ENCODE measurements at regions not wholly inside any gene's neighbourhood (a gene's known extent, or its start where the extent isn't known, plus 50 kb on each side); places are given as distances from the start of the nearest gene placed in this dataset.
"Not testable (repeated sequence)": the region's sequence is repeated elsewhere in the genome, so short reads cannot be mapped to it uniquely, and the experiment has no call there.

DNA sequence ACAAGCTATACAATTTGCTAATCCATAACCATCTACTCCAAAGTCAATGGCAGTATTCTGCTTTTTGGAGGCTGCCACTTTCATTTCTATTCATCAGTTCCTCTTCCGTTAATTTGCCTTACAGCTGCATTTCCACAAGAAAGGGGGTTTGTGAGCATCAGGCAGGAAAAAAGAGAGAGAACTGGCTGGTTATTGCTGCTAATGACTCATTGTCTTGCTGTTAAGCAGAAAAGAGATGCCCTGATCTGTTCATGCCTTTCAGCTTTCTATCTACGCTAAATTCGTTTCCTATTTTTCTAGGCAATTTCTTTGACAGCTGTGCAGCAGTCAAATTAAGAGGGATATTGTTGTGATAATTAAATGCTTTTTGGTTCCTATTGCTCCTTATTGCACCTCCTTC, 65.9 kb upstream of the GNAQ start:
- no peaks in the 10 kb centered on the region for H3K4me1 ChIP-seq (ENCODE audit: low read length)
- H3F3A ChIP-seq (ENCODE audit: insufficient read depth, low read length), result no peaks in the 10 kb centered on the region
- no peak overlapping the region for H3K27ac ChIP-seq (ENCODE audit: low read length)
- H3K79me2 ChIP-seq (ENCODE audit: low read length), result no peaks in the 10 kb centered on the region
- TF ChIP-seq, protein P1, sequence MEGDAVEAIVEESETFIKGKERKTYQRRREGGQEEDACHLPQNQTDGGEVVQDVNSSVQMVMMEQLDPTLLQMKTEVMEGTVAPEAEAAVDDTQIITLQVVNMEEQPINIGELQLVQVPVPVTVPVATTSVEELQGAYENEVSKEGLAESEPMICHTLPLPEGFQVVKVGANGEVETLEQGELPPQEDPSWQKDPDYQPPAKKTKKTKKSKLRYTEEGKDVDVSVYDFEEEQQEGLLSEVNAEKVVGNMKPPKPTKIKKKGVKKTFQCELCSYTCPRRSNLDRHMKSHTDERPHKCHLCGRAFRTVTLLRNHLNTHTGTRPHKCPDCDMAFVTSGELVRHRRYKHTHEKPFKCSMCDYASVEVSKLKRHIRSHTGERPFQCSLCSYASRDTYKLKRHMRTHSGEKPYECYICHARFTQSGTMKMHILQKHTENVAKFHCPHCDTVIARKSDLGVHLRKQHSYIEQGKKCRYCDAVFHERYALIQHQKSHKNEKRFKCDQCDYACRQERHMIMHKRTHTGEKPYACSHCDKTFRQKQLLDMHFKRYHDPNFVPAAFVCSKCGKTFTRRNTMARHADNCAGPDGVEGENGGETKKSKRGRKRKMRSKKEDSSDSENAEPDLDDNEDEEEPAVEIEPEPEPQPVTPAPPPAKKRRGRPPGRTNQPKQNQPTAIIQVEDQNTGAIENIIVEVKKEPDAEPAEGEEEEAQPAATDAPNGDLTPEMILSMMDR (IDR thresholded peaks at IDR 0.05; ENCODE audit: low read length), result no peak
- H3K9me2 ChIP-seq (replicated peaks; ENCODE audit: insufficient read depth, low read length), result no peaks in the 10 kb centered on the region
- H4K20me1 ChIP-seq (ENCODE audit: insufficient read depth, low read length), result no peaks in the 10 kb centered on the region
- no peaks in the 10 kb centered on the region for H3K9me3 ChIP-seq (replicated peaks; ENCODE audit: insufficient read depth, low read length)
- H3K4me3 ChIP-seq (ENCODE audit: low read length), result no peak overlapping the region
- H3K9ac ChIP-seq (ENCODE audit: low read length), result no peak overlapping the region
- no peaks in the 10 kb centered on the region for H3K36me3 ChIP-seq (replicated peaks; ENCODE audit: insufficient read depth, low read length)
- no peak overlapping the region for H3K4me2 ChIP-seq (ENCODE audit: low read depth, low read length)
- no peaks in the 10 kb centered on the region for H3K27me3 ChIP-seq (replicated peaks; ENCODE audit: insufficient read depth, low read length)
- H2AFZ ChIP-seq (ENCODE audit: low read length), result no peak overlapping the region
- DNase-seq, result no peak

DNA sequence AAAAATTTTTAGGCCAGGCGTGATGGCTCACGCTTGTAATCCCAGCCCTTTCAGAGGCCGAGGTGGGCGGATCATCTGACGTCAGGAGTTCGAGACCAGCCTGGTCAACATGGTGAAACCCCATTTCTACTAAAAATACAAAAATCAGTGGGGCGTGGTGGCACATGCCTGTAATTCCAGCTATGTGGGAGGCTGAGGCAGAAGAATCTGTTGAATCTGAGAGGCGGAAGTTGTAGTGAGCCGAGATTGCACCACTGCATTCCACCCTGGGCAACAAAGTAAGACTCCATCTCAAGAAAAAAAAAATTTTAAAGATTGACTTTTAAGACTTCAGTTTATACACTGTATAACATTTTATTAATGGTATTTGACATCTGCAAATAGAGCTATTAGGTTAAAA, 60.1 kb upstream of the GNAQ start:
- H3K9ac ChIP-seq (ENCODE audit: low read length), result no peak overlapping the region
- no peaks in the 10 kb centered on the region for H3K9me3 ChIP-seq (replicated peaks; ENCODE audit: insufficient read depth, low read length)
- H2AFZ ChIP-seq (ENCODE audit: low read length), result no peak overlapping the region
- no peaks in the 10 kb centered on the region for H3F3A ChIP-seq (ENCODE audit: insufficient read depth, low read length)
- no peaks in the 10 kb centered on the region for H3K27me3 ChIP-seq (replicated peaks; ENCODE audit: insufficient read depth, low read length)
- no peak overlapping the region for H3K4me2 ChIP-seq (ENCODE audit: low read depth, low read length)
- H4K20me1 ChIP-seq (ENCODE audit: insufficient read depth, low read length), result no peaks in the 10 kb centered on the region
- no peak for TF ChIP-seq EZH2 (optimal IDR thresholded peaks at IDR 0.05; ENCODE audit: low read depth, low read length)
- no peak for TF ChIP-seq EZH2phosphoT487 (IDR thresholded peaks at IDR 0.05; ENCODE audit: low read length)
- DNase-seq, result no peak
- H3K4me1 ChIP-seq (ENCODE audit: low read length), result no peaks in the 10 kb centered on the region
- H3K9me2 ChIP-seq (replicated peaks; ENCODE audit: insufficient read depth, low read length), result no peaks in the 10 kb centered on the region
- H3K79me2 ChIP-seq (ENCODE audit: low read length), result no peaks in the 10 kb centered on the region
- no peak overlapping the region for H3K27ac ChIP-seq (ENCODE audit: low read length)
- no peak overlapping the region for H3K4me3 ChIP-seq (ENCODE audit: low read length)
- no peaks in the 10 kb centered on the region for H3K36me3 ChIP-seq (replicated peaks; ENCODE audit: insufficient read depth, low read length)

DNA sequence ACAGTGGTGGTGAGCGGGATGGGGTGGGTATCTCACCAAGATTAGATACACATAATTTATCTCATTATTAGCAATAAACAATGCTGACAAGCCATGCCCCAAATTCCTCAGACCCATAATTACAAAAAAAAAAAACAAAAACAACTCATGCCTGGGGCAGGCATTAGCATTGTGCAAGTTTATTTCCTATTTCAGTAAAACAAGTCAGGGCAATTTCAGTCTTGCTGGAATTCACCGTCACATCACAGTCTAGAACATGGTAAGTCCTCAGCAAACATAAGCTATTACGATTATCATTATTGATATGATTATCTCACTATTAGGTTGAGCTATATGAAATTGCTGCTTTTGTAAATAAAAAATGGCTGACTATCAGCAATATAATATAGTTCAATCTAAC, 57.5 kb upstream of the GNAQ start:
- Histone ChIP-seq H3K9me2 (replicated peaks; ENCODE audit: insufficient read depth, low read length) (no peaks in the 10 kb centered on the region), H3K4me1 (ENCODE audit: low read length) (no peaks in the 10 kb centered on the region), H3K9ac (ENCODE audit: low read length) (no peak overlapping the region), H3K27me3 (replicated peaks; ENCODE audit: insufficient read depth, low read length) (no peaks in the 10 kb centered on the region), H3K27ac (ENCODE audit: low read length) (no peak overlapping the region), H3K4me3 (ENCODE audit: low read length) (no peak overlapping the region), H3F3A (ENCODE audit: insufficient read depth, low read length) (no peaks in the 10 kb centered on the region), H3K36me3 (replicated peaks; ENCODE audit: insufficient read depth, low read length) (no peaks in the 10 kb centered on the region), H3K4me2 (ENCODE audit: low read depth, low read length) (no peak overlapping the region), H4K20me1 (ENCODE audit: insufficient read depth, low read length) (no peaks in the 10 kb centered on the region), H3K79me2 (ENCODE audit: low read length) (no peaks in the 10 kb centered on the region), H2AFZ (ENCODE audit: low read length) (no peak overlapping the region), H3K9me3 (replicated peaks; ENCODE audit: insufficient read depth, low read length) (no peaks in the 10 kb centered on the region)
- no peak for DNase-seq
- TF ChIP-seq, protein P1 (IDR thresholded peaks at IDR 0.05; ENCODE audit: low read length), result no peak
- no peak for TF ChIP-seq EZH2 (optimal IDR thresholded peaks at IDR 0.05; ENCODE audit: low read depth, low read length)
- no peak for TF ChIP-seq EZH2phosphoT487 (IDR thresholded peaks at IDR 0.05; ENCODE audit: low read length)

DNA sequence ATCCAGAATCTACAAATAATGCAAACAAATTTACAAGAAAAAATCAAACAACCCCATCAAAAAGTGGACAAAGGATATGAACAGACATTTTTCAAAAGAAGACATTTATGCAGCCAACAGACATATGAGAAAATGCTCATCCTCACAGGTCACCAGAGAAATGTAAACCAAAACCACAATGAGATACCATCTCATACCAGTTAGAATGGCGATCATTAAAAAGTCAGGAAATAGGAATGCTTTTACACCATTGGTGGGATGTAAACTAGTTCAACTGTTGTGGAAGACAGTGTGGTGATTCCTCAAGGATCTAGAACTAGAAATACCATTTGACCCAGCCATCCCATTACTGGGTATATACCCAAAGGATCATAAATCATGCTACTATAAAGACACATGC, 56.6 kb upstream of the GNAQ start:
- not testable (repeated sequence) for H3K36me3 ChIP-seq (replicated peaks; ENCODE audit: insufficient read depth, low read length); H3K79me2 ChIP-seq (ENCODE audit: low read length); H3K27ac ChIP-seq (ENCODE audit: low read length); H2AFZ ChIP-seq (ENCODE audit: low read length); H3K9ac ChIP-seq (ENCODE audit: low read length); H3K4me3 ChIP-seq (ENCODE audit: low read length); H3K4me1 ChIP-seq (ENCODE audit: low read length); H3K9me2 ChIP-seq (replicated peaks; ENCODE audit: insufficient read depth, low read length); H3K4me2 ChIP-seq (ENCODE audit: low read depth, low read length); H3K9me3 ChIP-seq (replicated peaks; ENCODE audit: insufficient read depth, low read length); H3F3A ChIP-seq (ENCODE audit: insufficient read depth, low read length); H4K20me1 ChIP-seq (ENCODE audit: insufficient read depth, low read length); H3K27me3 ChIP-seq (replicated peaks; ENCODE audit: insufficient read depth, low read length); DNase-seq
